Stomach (tissue), 4 donors: ENCODE measurements at regions not wholly inside any gene's neighbourhood (a gene's known extent, or its start where the extent isn't known, plus 50 kb on each side); places are given as distances from the start of the nearest gene placed in this dataset.

Source experiments
- CTCF ChIP-seq, 7 experiments: fragments of 450-650 bp in 4 of 7; fragments of 200-600 bp in 3 of 7; sonication (generic) in 3 of 7; IDR thresholded peaks; one replicate each; pipeline ENCODE4 v1.5.1; 2016 to 2019; ENCODE audit warnings: antibody characterized with exemption in 7 of 7, control low read depth in 2 of 7, mild to moderate bottlenecking in 1 of 7
- POLR2A ChIP-seq, 4 donors: fragments of 450-650 bp; IDR thresholded peaks; one replicate each; pipeline ENCODE4 v1.6.1; 2016; ENCODE audit warnings: antibody characterized with exemption in 4 of 4, control low read depth in 2 of 4, mild to moderate bottlenecking in 1 of 4, moderate library complexity in 1 of 4
- POLR2AphosphoS5 ChIP-seq, 3 donors: sonication (generic); formaldehyde crosslinking; IDR thresholded peaks; one replicate each; pipeline ENCODE4 v1.6.1; 2016; ENCODE audit warnings: antibody characterized with exemption in 3 of 3

GRCh38 chr14:34376649-34377267, 85.3 kb downstream of the SPTSSA start:
- no peak for TF ChIP-seq POLR2AphosphoS5 (IDR thresholded peaks at IDR 0.05)
- TF ChIP-seq CTCF (IDR thresholded peaks at IDR 0.05), result no peak
- TF ChIP-seq POLR2A (IDR thresholded peaks at IDR 0.05), result no peak
